T-helper 17 cell (primary cell): ENCODE measurements at regions not wholly inside any gene's neighbourhood (a gene's known extent, or its start where the extent isn't known, plus 50 kb on each side); places are given as distances from the start of the nearest gene placed in this dataset.

Experiments used
- ATAC-seq: fragments of 150-1000 bp; cut with Tn5 transposase; 2 replicates; pipeline ENCODE4 v1.10.0; 2021; ENCODE audit warnings: mild to moderate bottlenecking, moderate library complexity
- DNase-seq, 3 donors: peaks; one replicate each; pipeline versions ENCODE4 v3.0.0 to v3.0.0-alpha.2; 2020 to 2021
- H3K9me3 ChIP-seq: one replicate; pipeline ENCODE4 v1.7.0; 2013; ENCODE audit warnings: low read length, mild to moderate bottlenecking; ENCODE audit not compliant: control insufficient read depth, poor library complexity, severe bottlenecking
- H3K27ac Mint-ChIP-seq: one replicate; pipeline ENCODE4 v1.8.0; 2022; ENCODE audit warnings: mild to moderate bottlenecking, moderate library complexity, mixed read lengths
- H3K27me3 Mint-ChIP-seq: one replicate; pipeline ENCODE4 v1.8.0; 2022; ENCODE audit warnings: mixed read lengths
- H3K36me3 Mint-ChIP-seq: one replicate; pipeline ENCODE4 v1.8.0; 2022; ENCODE audit warnings: low read depth, mixed read lengths
- H3K4me1 Mint-ChIP-seq: one replicate; pipeline ENCODE4 v1.8.0; 2022; ENCODE audit warnings: mild to moderate bottlenecking, mixed read lengths
- H3K4me3 Mint-ChIP-seq: one replicate; pipeline ENCODE4 v1.8.0; 2022; ENCODE audit warnings: mild to moderate bottlenecking, moderate library complexity, mixed read lengths

- no peaks in the 10 kb centered on the region for H3K9me3 ChIP-seq
- no peak overlapping the region for H3K4me3 Mint-ChIP-seq
- DNase-seq (no peak), ATAC-seq (no peak)
- no peaks in the 10 kb centered on the region for H3K4me1 Mint-ChIP-seq
- no peak overlapping the region for H3K27ac Mint-ChIP-seq
- no peaks in the 10 kb centered on the region for H3K27me3 Mint-ChIP-seq
- H3K36me3 Mint-ChIP-seq, result no peaks in the 10 kb centered on the region
These were observed 512.5 kb upstream of the SLIT2 start for GRCh38 chr4:19739101-19739651.

- no peak for DNase-seq
- Mint-ChIP-seq H3K27me3 (no peaks in the 10 kb centered on the region), H3K4me3 (no peak overlapping the region), H3K27ac (no peak overlapping the region), H3K4me1 (no peaks in the 10 kb centered on the region), H3K36me3 (no peaks in the 10 kb centered on the region)
- no peak for ATAC-seq
- no peaks in the 10 kb centered on the region for H3K9me3 ChIP-seq
These were observed 514.5 kb upstream of the SLIT2 start for GRCh38 chr4:19736968-19737756.

- ATAC-seq, result no peak
- H3K4me1 Mint-ChIP-seq, result no peaks in the 10 kb centered on the region
- H3K27me3 Mint-ChIP-seq, result no peaks in the 10 kb centered on the region
These were observed 516.7 kb upstream of the SLIT2 start for GRCh38 chr4:19735012-19735411.

GRCh38 chr4:19729886-19730651 is 521.6 kb upstream of the SLIT2 start:
- Mint-ChIP-seq H3K27ac (no peak overlapping the region), H3K36me3 (no peaks in the 10 kb centered on the region), H3K27me3 (no peaks in the 10 kb centered on the region), H3K4me3 (no peak overlapping the region), H3K4me1 (no peaks in the 10 kb centered on the region)
- ATAC-seq, result no peak
- no peaks in the 10 kb centered on the region for H3K9me3 ChIP-seq
- no peak for DNase-seq

More at GRCh38 chr4:19735012-19735411, 516.7 kb upstream of the SLIT2 start:
- no peaks in the 10 kb centered on the region for H3K9me3 ChIP-seq
- H3K4me3 Mint-ChIP-seq, result no peak overlapping the region
- H3K27ac Mint-ChIP-seq, result no peak overlapping the region
- DNase-seq, result no peak
- H3K36me3 Mint-ChIP-seq, result no peaks in the 10 kb centered on the region

- H3K9me3 ChIP-seq, result no peaks in the 10 kb centered on the region
- Mint-ChIP-seq H3K4me1 (no peaks in the 10 kb centered on the region), H3K27me3 (no peaks in the 10 kb centered on the region), H3K27ac (no peak overlapping the region), H3K4me3 (no peak overlapping the region), H3K36me3 (no peaks in the 10 kb centered on the region)
- DNase-seq (no peak), ATAC-seq (no peak)
These were observed 522.9 kb upstream of the SLIT2 start for GRCh38 chr4:19728773-19729172.

GRCh38 chr4:19727141-19727540 is 524.6 kb upstream of the SLIT2 start:
- Mint-ChIP-seq H3K27me3 (no peaks in the 10 kb centered on the region), H3K36me3 (no peaks in the 10 kb centered on the region), H3K4me3 (no peak overlapping the region), H3K27ac (no peak overlapping the region), H3K4me1 (no peaks in the 10 kb centered on the region)
- H3K9me3 ChIP-seq, result no peaks in the 10 kb centered on the region
- ATAC-seq, result no peak
- DNase-seq, result no peak

GRCh38 chr4:19725130-19725529 is 526.6 kb upstream of the SLIT2 start:
- H3K27ac Mint-ChIP-seq, result no peak overlapping the region
- no peaks in the 10 kb centered on the region for H3K4me1 Mint-ChIP-seq
- ATAC-seq (no peak), DNase-seq (no peak)
- H3K36me3 Mint-ChIP-seq, result no peaks in the 10 kb centered on the region
- H3K4me3 Mint-ChIP-seq, result no peak overlapping the region
- no peaks in the 10 kb centered on the region for H3K9me3 ChIP-seq
- H3K27me3 Mint-ChIP-seq, result no peaks in the 10 kb centered on the region

GRCh38 chr4:19722404-19722803 is 529.3 kb upstream of the SLIT2 start:
- H3K36me3 Mint-ChIP-seq, result no peaks in the 10 kb centered on the region
- no peaks in the 10 kb centered on the region for H3K9me3 ChIP-seq
- no peaks in the 10 kb centered on the region for H3K4me1 Mint-ChIP-seq
- H3K4me3 Mint-ChIP-seq, result no peak overlapping the region
- DNase-seq (no peak), ATAC-seq (no peak)
- no peak overlapping the region for H3K27ac Mint-ChIP-seq
- no peaks in the 10 kb centered on the region for H3K27me3 Mint-ChIP-seq

- DNase-seq (no peak), ATAC-seq (no peak)
- H3K9me3 ChIP-seq, result no peaks in the 10 kb centered on the region
- no peaks in the 10 kb centered on the region for H3K4me1 Mint-ChIP-seq
- H3K27ac Mint-ChIP-seq, result no peak overlapping the region
- H3K36me3 Mint-ChIP-seq, result no peaks in the 10 kb centered on the region
- H3K27me3 Mint-ChIP-seq, result no peaks in the 10 kb centered on the region
- H3K4me3 Mint-ChIP-seq, result no peak overlapping the region
These were observed 530.1 kb upstream of the SLIT2 start for GRCh38 chr4:19721587-19721986.

- H3K4me1 Mint-ChIP-seq, result no peaks in the 10 kb centered on the region
- ATAC-seq (no peak), DNase-seq (no peak)
- no peak overlapping the region for H3K4me3 Mint-ChIP-seq
- H3K9me3 ChIP-seq, result no peaks in the 10 kb centered on the region
- no peaks in the 10 kb centered on the region for H3K27me3 Mint-ChIP-seq
- H3K27ac Mint-ChIP-seq, result no peak overlapping the region
- no peaks in the 10 kb centered on the region for H3K36me3 Mint-ChIP-seq
These were observed 531.1 kb upstream of the SLIT2 start for GRCh38 chr4:19720610-19721009.

- no peak overlapping the region for H3K4me3 Mint-ChIP-seq
- no peaks in the 10 kb centered on the region for H3K4me1 Mint-ChIP-seq
- no peaks in the 10 kb centered on the region for H3K9me3 ChIP-seq
- no peaks in the 10 kb centered on the region for H3K27me3 Mint-ChIP-seq
- no peak for ATAC-seq
- no peak for DNase-seq
- no peak overlapping the region for H3K27ac Mint-ChIP-seq
- H3K36me3 Mint-ChIP-seq, result no peaks in the 10 kb centered on the region
These were observed 531.5 kb upstream of the SLIT2 start for GRCh38 chr4:19720190-19720589.

GRCh38 chr4:19711871-19712270 is 539.8 kb upstream of the SLIT2 start:
- no peaks in the 10 kb centered on the region for H3K9me3 ChIP-seq
- no peak for DNase-seq
- Mint-ChIP-seq H3K27ac (no peak overlapping the region), H3K27me3 (no peaks in the 10 kb centered on the region), H3K4me3 (no peak overlapping the region), H3K36me3 (no peaks in the 10 kb centered on the region), H3K4me1 (no peaks in the 10 kb centered on the region)
- no peak for ATAC-seq

- peaks cover 2% of the 10 kb centered on the region for H3K9me3 ChIP-seq
- Mint-ChIP-seq H3K27me3 (no peaks in the 10 kb centered on the region), H3K27ac (no peak overlapping the region), H3K4me3 (no peak overlapping the region), H3K36me3 (no peaks in the 10 kb centered on the region), H3K4me1 (no peaks in the 10 kb centered on the region)
- ATAC-seq, result no peak
- DNase-seq, result no peak
These were observed 543.8 kb upstream of the SLIT2 start for GRCh38 chr4:19707876-19708275.
